ENCODE measurements at regions not wholly inside any gene's neighbourhood (a gene's known extent, or its start where the extent isn't known, plus 50 kb on each side); places are given as distances from the start of the nearest gene placed in this dataset.

DNA sequence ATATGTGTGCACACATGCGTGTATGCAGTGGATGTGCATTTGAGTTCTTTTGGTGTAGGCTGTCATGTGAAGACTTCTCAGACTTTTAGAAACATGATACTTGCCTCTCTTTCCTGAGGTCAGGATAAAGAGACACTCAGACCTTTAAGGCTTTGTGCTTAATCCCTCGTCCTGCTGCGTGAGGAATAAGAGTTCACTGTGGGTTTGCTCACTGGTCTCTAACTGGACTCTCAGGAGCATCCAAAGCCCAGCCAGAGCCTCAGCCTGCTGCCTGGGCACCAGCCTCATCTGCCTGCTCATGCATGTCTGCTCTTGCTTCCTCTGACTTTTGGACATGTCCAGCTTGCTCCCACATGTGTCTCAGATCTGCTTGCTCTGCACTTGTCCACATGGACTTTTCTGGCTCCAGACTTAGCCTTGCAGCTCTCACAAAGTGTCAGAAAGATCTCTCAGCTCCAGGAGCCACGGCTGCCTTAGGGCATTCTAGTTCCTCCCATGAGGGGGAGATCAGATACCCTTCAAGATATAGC is 65.1 kb upstream of the ZNF366 start:
- H2AFZ ChIP-seq (ENCODE audit: low read length) = no peak overlapping the region
- no peaks in the 10 kb centered on the region for H3K36me3 ChIP-seq (ENCODE audit: insufficient read depth, low read length)
- H3K4me3 ChIP-seq (ENCODE audit: low read depth, low read length, poor library complexity, severe bottlenecking) = no peak overlapping the region
- no peaks in the 10 kb centered on the region for H3K9me3 ChIP-seq (ENCODE audit: low read length)
- no peaks in the 10 kb centered on the region for H3K79me2 ChIP-seq (ENCODE audit: insufficient read depth, low read length)
- H3K27me3 ChIP-seq (ENCODE audit: insufficient read depth, low read length) = no peaks in the 10 kb centered on the region
- no peaks in the 10 kb centered on the region for H4K20me1 ChIP-seq (ENCODE audit: insufficient read depth, low read length)
- H3K4me2 ChIP-seq (ENCODE audit: low read length) = no peak overlapping the region
- H3K4me1 ChIP-seq (ENCODE audit: insufficient read depth, low read length, severe bottlenecking) = no peaks in the 10 kb centered on the region
- H3K9me2 ChIP-seq (ENCODE audit: low read depth, low read length) = no peaks in the 10 kb centered on the region
- TF ChIP-seq, protein P1, sequence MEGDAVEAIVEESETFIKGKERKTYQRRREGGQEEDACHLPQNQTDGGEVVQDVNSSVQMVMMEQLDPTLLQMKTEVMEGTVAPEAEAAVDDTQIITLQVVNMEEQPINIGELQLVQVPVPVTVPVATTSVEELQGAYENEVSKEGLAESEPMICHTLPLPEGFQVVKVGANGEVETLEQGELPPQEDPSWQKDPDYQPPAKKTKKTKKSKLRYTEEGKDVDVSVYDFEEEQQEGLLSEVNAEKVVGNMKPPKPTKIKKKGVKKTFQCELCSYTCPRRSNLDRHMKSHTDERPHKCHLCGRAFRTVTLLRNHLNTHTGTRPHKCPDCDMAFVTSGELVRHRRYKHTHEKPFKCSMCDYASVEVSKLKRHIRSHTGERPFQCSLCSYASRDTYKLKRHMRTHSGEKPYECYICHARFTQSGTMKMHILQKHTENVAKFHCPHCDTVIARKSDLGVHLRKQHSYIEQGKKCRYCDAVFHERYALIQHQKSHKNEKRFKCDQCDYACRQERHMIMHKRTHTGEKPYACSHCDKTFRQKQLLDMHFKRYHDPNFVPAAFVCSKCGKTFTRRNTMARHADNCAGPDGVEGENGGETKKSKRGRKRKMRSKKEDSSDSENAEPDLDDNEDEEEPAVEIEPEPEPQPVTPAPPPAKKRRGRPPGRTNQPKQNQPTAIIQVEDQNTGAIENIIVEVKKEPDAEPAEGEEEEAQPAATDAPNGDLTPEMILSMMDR (IDR thresholded peaks at IDR 0.05; ENCODE audit: low read length) = no peak
- no peak for TF ChIP-seq EZH2 (IDR thresholded peaks at IDR 0.05; ENCODE audit: borderline replicate concordance, low read length)
- H3F3A ChIP-seq (ENCODE audit: insufficient read depth, low read length) = no peaks in the 10 kb centered on the region
- no peak overlapping the region for H3K27ac ChIP-seq (ENCODE audit: low read depth, low read length, poor library complexity, severe bottlenecking)
- no peak overlapping the region for H3K9ac ChIP-seq (ENCODE audit: low read length)

DNA sequence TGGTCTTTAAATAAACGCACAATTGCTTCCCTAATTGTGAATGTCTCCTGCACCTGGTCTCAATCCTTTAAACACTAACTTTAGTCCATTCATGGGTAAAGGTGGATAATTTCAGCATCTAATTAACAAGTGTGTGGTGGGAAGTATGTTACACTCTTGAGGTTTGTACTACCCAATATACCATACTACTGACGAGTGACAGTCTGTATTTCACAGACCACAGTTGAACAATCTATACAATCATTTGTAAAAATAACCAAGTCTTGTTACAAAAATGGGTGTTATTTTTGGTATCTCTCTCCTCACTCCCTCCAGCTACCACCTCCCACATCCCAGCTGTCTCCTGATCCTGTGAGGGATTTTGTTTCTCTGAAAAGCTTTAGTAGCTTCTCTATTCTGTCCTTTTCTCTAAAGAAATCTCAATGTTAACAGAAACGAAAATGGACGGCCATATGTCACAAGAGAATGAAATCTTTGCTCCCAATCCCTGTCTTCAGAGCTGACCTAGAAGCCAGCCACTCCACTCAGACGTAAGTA is 62.3 kb upstream of the ZNF366 start:
- H3K9me2 ChIP-seq (ENCODE audit: low read depth, low read length) = no peaks in the 10 kb centered on the region
- no peaks in the 10 kb centered on the region for H4K20me1 ChIP-seq (ENCODE audit: insufficient read depth, low read length)
- no peak for TF ChIP-seq EZH2 (IDR thresholded peaks at IDR 0.05; ENCODE audit: borderline replicate concordance, low read length)
- TF ChIP-seq, protein P1 (IDR thresholded peaks at IDR 0.05; ENCODE audit: low read length) = no peak
- no peak overlapping the region for H3K9ac ChIP-seq (ENCODE audit: low read length)
- no peaks in the 10 kb centered on the region for H3K36me3 ChIP-seq (ENCODE audit: insufficient read depth, low read length)
- H3K4me2 ChIP-seq (ENCODE audit: low read length) = no peak overlapping the region
- H2AFZ ChIP-seq (ENCODE audit: low read length) = no peak overlapping the region
- no peaks in the 10 kb centered on the region for H3F3A ChIP-seq (ENCODE audit: insufficient read depth, low read length)
- H3K27ac ChIP-seq (ENCODE audit: low read depth, low read length, poor library complexity, severe bottlenecking) = no peak overlapping the region
- H3K79me2 ChIP-seq (ENCODE audit: insufficient read depth, low read length) = no peaks in the 10 kb centered on the region
- no peak overlapping the region for H3K4me3 ChIP-seq (ENCODE audit: low read depth, low read length, poor library complexity, severe bottlenecking)
- no peaks in the 10 kb centered on the region for H3K4me1 ChIP-seq (ENCODE audit: insufficient read depth, low read length, severe bottlenecking)
- H3K27me3 ChIP-seq (ENCODE audit: insufficient read depth, low read length) = no peaks in the 10 kb centered on the region
- H3K9me3 ChIP-seq (ENCODE audit: low read length) = no peaks in the 10 kb centered on the region

DNA sequence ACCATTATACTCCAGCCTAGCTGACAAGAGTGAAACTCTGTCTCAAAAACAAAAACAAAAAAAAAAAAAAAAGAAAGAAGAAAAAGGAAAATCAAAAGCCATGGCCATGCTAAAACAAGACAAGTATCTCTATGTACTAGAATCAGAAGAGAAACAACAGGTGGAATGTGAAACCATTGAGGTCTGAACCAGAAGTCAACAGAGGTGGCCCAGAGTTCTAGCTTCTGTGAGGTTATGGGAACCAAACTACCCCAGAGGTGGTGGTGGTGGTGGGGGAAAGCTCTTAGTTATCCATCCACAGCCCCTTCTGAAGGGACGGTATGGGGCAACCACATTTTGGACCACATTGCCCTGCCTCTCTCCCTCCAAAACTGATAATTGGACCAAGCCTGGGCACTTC is 59.5 kb upstream of the ZNF366 start:
- no peak overlapping the region for H3K27ac ChIP-seq (ENCODE audit: low read depth, low read length, poor library complexity, severe bottlenecking)
- no peaks in the 10 kb centered on the region for H3K36me3 ChIP-seq (ENCODE audit: insufficient read depth, low read length)
- no peak overlapping the region for H3K4me2 ChIP-seq (ENCODE audit: low read length)
- H3F3A ChIP-seq (ENCODE audit: insufficient read depth, low read length) = no peaks in the 10 kb centered on the region
- no peaks in the 10 kb centered on the region for H3K4me1 ChIP-seq (ENCODE audit: insufficient read depth, low read length, severe bottlenecking)
- no peak overlapping the region for H2AFZ ChIP-seq (ENCODE audit: low read length)
- H3K4me3 ChIP-seq (ENCODE audit: low read depth, low read length, poor library complexity, severe bottlenecking) = no peak overlapping the region
- no peak overlapping the region for H3K9ac ChIP-seq (ENCODE audit: low read length)
- H3K79me2 ChIP-seq (ENCODE audit: insufficient read depth, low read length) = no peaks in the 10 kb centered on the region
- H3K9me3 ChIP-seq (ENCODE audit: low read length) = no peaks in the 10 kb centered on the region
- no peaks in the 10 kb centered on the region for H4K20me1 ChIP-seq (ENCODE audit: insufficient read depth, low read length)
- no peaks in the 10 kb centered on the region for H3K27me3 ChIP-seq (ENCODE audit: insufficient read depth, low read length)
- no peaks in the 10 kb centered on the region for H3K9me2 ChIP-seq (ENCODE audit: low read depth, low read length)
- TF ChIP-seq, protein P1 (IDR thresholded peaks at IDR 0.05; ENCODE audit: low read length) = no peak
- no peak for TF ChIP-seq EZH2 (IDR thresholded peaks at IDR 0.05; ENCODE audit: borderline replicate concordance, low read length)

All from OCI-LY1 (cell line).